ENCODE measurements at regions not wholly inside any gene's neighbourhood (a gene's known extent, or its start where the extent isn't known, plus 50 kb on each side); places are given as distances from the start of the nearest gene placed in this dataset.
A peak's percentile ranks its signal among the peaks of the same experiment; 100 is the strongest.

DNA sequence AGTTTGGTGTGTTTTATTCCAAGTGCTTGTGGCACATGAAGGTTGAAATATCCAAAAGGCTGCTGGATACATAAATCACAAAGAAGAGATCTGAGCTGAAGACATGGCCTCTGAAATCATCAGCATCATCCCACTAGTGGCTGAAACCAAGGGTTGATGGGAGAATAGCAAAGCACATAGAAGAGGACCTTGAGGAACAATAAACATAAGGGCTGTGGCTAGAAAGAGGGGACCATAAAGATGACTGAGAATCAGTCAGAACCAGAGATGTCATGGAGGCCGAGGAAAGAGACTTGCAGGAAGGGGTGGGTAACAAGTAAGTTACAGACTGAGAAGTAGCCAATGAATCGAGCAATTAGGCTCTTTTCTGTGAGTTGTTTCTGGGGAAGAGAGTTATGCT lies 116.8 kb downstream of the CDC42EP3 start:
- Histone ChIP-seq H3K27me3 (replicated peaks in 1 of 7) (no peaks in the 10 kb centered on the region), H3K4me1 (peaks cover 0 to 35% (median 25%) of the 10 kb centered on the region in 6 donors), H3K9me3 (no peaks in the 10 kb centered on the region), H3K4me3 (no peak overlapping the region), H3K27ac (no peak overlapping the region), H3K36me3 (no peaks in the 10 kb centered on the region)
- intact Hi-C loops (cut with DNase I; ENCODE audit: low total_unique reads) = no loop called here
- TF ChIP-seq, protein P1, sequence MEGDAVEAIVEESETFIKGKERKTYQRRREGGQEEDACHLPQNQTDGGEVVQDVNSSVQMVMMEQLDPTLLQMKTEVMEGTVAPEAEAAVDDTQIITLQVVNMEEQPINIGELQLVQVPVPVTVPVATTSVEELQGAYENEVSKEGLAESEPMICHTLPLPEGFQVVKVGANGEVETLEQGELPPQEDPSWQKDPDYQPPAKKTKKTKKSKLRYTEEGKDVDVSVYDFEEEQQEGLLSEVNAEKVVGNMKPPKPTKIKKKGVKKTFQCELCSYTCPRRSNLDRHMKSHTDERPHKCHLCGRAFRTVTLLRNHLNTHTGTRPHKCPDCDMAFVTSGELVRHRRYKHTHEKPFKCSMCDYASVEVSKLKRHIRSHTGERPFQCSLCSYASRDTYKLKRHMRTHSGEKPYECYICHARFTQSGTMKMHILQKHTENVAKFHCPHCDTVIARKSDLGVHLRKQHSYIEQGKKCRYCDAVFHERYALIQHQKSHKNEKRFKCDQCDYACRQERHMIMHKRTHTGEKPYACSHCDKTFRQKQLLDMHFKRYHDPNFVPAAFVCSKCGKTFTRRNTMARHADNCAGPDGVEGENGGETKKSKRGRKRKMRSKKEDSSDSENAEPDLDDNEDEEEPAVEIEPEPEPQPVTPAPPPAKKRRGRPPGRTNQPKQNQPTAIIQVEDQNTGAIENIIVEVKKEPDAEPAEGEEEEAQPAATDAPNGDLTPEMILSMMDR (IDR thresholded peaks at IDR 0.05 in 8 of 11, conservative IDR thresholded peaks at IDR 0.05 in 3 of 11) = no peak
- no peak for TF ChIP-seq POLR2A (IDR thresholded peaks at IDR 0.05)
- TF ChIP-seq POLR2AphosphoS5 (IDR thresholded peaks at IDR 0.05) = no peak
- 78 to 95% (median 83%) methylated on average over 2 of the region's 2 CpGs for WGBS, 5 donors
- no peak for DNase-seq

DNA sequence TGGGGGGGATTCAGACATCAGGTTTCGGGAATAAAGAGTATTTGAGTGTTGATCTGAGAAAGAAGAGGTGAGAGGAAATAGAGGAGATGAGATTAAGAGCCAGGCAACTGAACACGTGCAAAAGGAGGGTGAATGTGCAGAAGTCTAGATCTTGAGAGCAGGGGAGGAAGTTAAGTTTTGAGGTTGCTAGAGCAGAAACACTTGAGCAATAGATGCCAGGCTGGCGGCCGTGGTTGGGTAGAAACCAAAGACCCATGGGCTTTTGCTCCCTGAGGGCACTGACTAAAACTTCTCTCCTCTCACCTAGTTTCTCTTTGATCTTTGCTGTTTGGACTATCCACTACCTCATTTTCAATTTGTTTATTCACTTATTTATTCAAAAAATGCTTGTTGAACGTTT lies 116.0 kb downstream of the CDC42EP3 start:
- WGBS, 5 donors = 31 to 42% (median 39%) methylated on average over 5 of the region's 5 CpGs
- Histone ChIP-seq H3K27me3 (replicated peaks in 1 of 7) (no peaks in the 10 kb centered on the region), H3K9me3 (no peaks in the 10 kb centered on the region), H3K4me3 (no peak overlapping the region), H3K4me1 (peaks cover 0 to 28% (median 20%) of the 10 kb centered on the region in 6 donors), H3K27ac (peak overlapping the region in 3 of 8 donors; percentile 18 to 48 (median 34)), H3K36me3 (no peaks in the 10 kb centered on the region)
- peak; percentile 88 for DNase-seq
- intact Hi-C loops (cut with DNase I; ENCODE audit: low total_unique reads) = no loop called here
- TF ChIP-seq, protein P1 (IDR thresholded peaks at IDR 0.05 in 8 of 11, conservative IDR thresholded peaks at IDR 0.05 in 3 of 11) = no peak
- TF ChIP-seq POLR2AphosphoS5 (IDR thresholded peaks at IDR 0.05) = no peak
- TF ChIP-seq POLR2A (IDR thresholded peaks at IDR 0.05) = no peak

DNA sequence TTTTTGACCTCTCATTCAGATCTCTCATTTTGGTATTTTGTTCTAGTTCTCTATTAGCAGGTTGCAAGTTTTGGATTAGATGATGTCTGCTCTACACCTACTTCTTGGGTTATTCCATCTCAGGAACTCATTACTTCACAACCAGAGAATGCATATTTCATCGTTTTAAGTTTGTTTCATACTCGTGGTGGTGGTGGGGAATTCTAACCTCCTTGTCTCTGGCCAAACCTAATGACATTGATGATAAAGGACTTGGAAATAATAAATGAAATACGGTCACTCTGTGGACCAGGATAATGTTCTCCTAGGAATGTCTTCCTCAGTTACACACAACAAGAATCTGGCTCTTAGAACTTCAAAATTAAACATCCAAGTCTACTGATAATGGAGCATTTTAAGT lies 115.2 kb downstream of the CDC42EP3 start:
- Histone ChIP-seq H3K27me3 (replicated peaks in 1 of 7) (no peaks in the 10 kb centered on the region), H3K27ac (peak overlapping the region in 2 of 8 donors; percentile 18 to 34), H3K9me3 (no peaks in the 10 kb centered on the region), H3K4me1 (peaks cover 0 to 32% (median 18%) of the 10 kb centered on the region in 6 donors), H3K36me3 (no peaks in the 10 kb centered on the region), H3K4me3 (no peak overlapping the region)
- intact Hi-C loops (cut with DNase I; ENCODE audit: low total_unique reads) = no loop called here
- 67 to 87% (median 81%) methylated on average over 3 of the region's 3 CpGs for WGBS, 5 donors
- DNase-seq = no peak
- TF ChIP-seq POLR2A (IDR thresholded peaks at IDR 0.05) (no peak), POLR2AphosphoS5 (IDR thresholded peaks at IDR 0.05) (no peak)
- TF ChIP-seq, protein P1 (IDR thresholded peaks at IDR 0.05 in 8 of 11, conservative IDR thresholded peaks at IDR 0.05 in 3 of 11) = no peak

DNA sequence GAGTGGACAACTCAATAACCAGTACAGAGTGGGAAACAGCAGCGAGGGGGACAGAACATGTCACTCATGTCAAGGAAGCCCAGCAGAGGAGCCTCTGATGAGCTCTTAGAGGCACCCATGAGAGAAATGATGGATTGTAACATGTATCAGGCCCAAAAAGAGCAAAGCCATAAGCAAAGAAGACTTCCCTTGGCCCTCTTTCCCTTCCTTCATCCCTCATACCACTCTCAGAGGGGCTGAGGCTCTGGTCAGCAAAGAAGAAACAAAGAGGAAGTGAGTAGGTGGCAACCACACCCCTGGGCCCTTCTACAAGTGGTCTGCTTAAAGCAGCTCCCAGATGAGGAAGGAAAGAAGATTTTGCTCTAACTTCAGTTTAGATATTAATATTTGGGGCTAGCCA lies 112.8 kb downstream of the CDC42EP3 start:
- Histone ChIP-seq H3K36me3 (no peaks in the 10 kb centered on the region), H3K27ac (peak overlapping the region in 1 of 8 donors; percentile 20), H3K9me3 (no peaks in the 10 kb centered on the region), H3K4me3 (no peak overlapping the region), H3K27me3 (replicated peaks in 1 of 7) (no peaks in the 10 kb centered on the region), H3K4me1 (peaks cover 0 to 32% (median 20%) of the 10 kb centered on the region in 6 donors)
- no peak for TF ChIP-seq POLR2A (IDR thresholded peaks at IDR 0.05)
- TF ChIP-seq, protein P1 (IDR thresholded peaks at IDR 0.05 in 8 of 11, conservative IDR thresholded peaks at IDR 0.05 in 3 of 11) = no peak
- no peak for TF ChIP-seq POLR2AphosphoS5 (IDR thresholded peaks at IDR 0.05)
- DNase-seq = no peak
- WGBS, 5 donors = 78 to 100% (median 93%) methylated on average over 1 of the region's 1 CpG
- intact Hi-C loops (cut with DNase I; ENCODE audit: low total_unique reads) = no loop called here
